ENCODE measurements at regions not wholly inside any gene's neighbourhood (a gene's known extent, or its start where the extent isn't known, plus 50 kb on each side); places are given as distances from the start of the nearest gene placed in this dataset.

GRCh38 chr7:115662676-115663075 is 367.9 kb downstream of the TFEC start:
- Histone ChIP-seq H3K36me3 (ENCODE audit: insufficient read depth, low read length) (no peaks in the 10 kb centered on the region), H3K9me2 (ENCODE audit: insufficient read depth, low read length) (no peaks in the 10 kb centered on the region), H4K20me1 (ENCODE audit: insufficient read depth) (no peaks in the 10 kb centered on the region), H3K79me2 (replicated peaks; ENCODE audit: insufficient read depth, low read length) (no peaks in the 10 kb centered on the region), H3K9ac (ENCODE audit: low read length) (no peak overlapping the region), H3K27me3 (ENCODE audit: insufficient read depth, low read depth, low read length) (no peaks in the 10 kb centered on the region), H3F3A (ENCODE audit: insufficient read depth, low read length, poor library complexity, severe bottlenecking) (no peaks in the 10 kb centered on the region), H3K4me2 (ENCODE audit: low read length) (no peak overlapping the region), H3K9me3 (ENCODE audit: low read length) (no peaks in the 10 kb centered on the region), H2AFZ (ENCODE audit: low read depth, low read length) (no peak overlapping the region), H3K27ac (ENCODE audit: low read length) (no peak overlapping the region), H3K4me3 (ENCODE audit: low read length) (no peak overlapping the region)
- no peak for TF ChIP-seq MXI1 (conservative IDR thresholded peaks at IDR 0.05; ENCODE audit: poor library complexity, severe bottlenecking)
- no peak for TF ChIP-seq RAD21 (conservative IDR thresholded peaks at IDR 0.05)
- TF ChIP-seq EZH2 (IDR thresholded peaks at IDR 0.05; ENCODE audit: borderline replicate concordance, insufficient read depth, low read length, poor library complexity, severe bottlenecking): no peak
- TF ChIP-seq EP300 (conservative IDR thresholded peaks at IDR 0.05; ENCODE audit: poor library complexity, severe bottlenecking): no peak
- TF ChIP-seq, protein P1, sequence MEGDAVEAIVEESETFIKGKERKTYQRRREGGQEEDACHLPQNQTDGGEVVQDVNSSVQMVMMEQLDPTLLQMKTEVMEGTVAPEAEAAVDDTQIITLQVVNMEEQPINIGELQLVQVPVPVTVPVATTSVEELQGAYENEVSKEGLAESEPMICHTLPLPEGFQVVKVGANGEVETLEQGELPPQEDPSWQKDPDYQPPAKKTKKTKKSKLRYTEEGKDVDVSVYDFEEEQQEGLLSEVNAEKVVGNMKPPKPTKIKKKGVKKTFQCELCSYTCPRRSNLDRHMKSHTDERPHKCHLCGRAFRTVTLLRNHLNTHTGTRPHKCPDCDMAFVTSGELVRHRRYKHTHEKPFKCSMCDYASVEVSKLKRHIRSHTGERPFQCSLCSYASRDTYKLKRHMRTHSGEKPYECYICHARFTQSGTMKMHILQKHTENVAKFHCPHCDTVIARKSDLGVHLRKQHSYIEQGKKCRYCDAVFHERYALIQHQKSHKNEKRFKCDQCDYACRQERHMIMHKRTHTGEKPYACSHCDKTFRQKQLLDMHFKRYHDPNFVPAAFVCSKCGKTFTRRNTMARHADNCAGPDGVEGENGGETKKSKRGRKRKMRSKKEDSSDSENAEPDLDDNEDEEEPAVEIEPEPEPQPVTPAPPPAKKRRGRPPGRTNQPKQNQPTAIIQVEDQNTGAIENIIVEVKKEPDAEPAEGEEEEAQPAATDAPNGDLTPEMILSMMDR (IDR thresholded peaks at IDR 0.05; ENCODE audit: poor library complexity, severe bottlenecking): no peak
- TF ChIP-seq SMC3 (conservative IDR thresholded peaks at IDR 0.05; ENCODE audit: poor library complexity): no peak
- no peak for TF ChIP-seq TAF1 (IDR thresholded peaks at IDR 0.05; ENCODE audit: low read depth)

GRCh38 chr7:115662120-115662519 is 368.4 kb downstream of the TFEC start:
- H3K9me2 ChIP-seq (ENCODE audit: insufficient read depth, low read length): no peaks in the 10 kb centered on the region
- no peaks in the 10 kb centered on the region for H3F3A ChIP-seq (ENCODE audit: insufficient read depth, low read length, poor library complexity, severe bottlenecking)
- no peaks in the 10 kb centered on the region for H4K20me1 ChIP-seq (ENCODE audit: insufficient read depth)
- no peak overlapping the region for H3K4me2 ChIP-seq (ENCODE audit: low read length)
- no peak overlapping the region for H3K9ac ChIP-seq (ENCODE audit: low read length)
- H3K4me3 ChIP-seq (ENCODE audit: low read length): no peak overlapping the region
- H3K27me3 ChIP-seq (ENCODE audit: insufficient read depth, low read depth, low read length): no peaks in the 10 kb centered on the region
- H3K9me3 ChIP-seq (ENCODE audit: low read length): no peaks in the 10 kb centered on the region
- no peaks in the 10 kb centered on the region for H3K79me2 ChIP-seq (replicated peaks; ENCODE audit: insufficient read depth, low read length)
- TF ChIP-seq EZH2 (IDR thresholded peaks at IDR 0.05; ENCODE audit: borderline replicate concordance, insufficient read depth, low read length, poor library complexity, severe bottlenecking): no peak
- TF ChIP-seq POLR2AphosphoS5 (IDR thresholded peaks at IDR 0.05): peak; percentile 85
- TF ChIP-seq, protein P1 (IDR thresholded peaks at IDR 0.05; ENCODE audit: poor library complexity, severe bottlenecking): no peak
- peak; percentile 90 for TF ChIP-seq EP300 (conservative IDR thresholded peaks at IDR 0.05; ENCODE audit: poor library complexity, severe bottlenecking)
- H2AFZ ChIP-seq (ENCODE audit: low read depth, low read length): no peak overlapping the region
- H3K27ac ChIP-seq (ENCODE audit: low read length): no peak overlapping the region
- H3K36me3 ChIP-seq (ENCODE audit: insufficient read depth, low read length): no peaks in the 10 kb centered on the region

- no peak overlapping the region for H3K9ac ChIP-seq (ENCODE audit: low read length)
- no peaks in the 10 kb centered on the region for H3F3A ChIP-seq (ENCODE audit: insufficient read depth, low read length, poor library complexity, severe bottlenecking)
- H3K27ac ChIP-seq (ENCODE audit: low read length): no peak overlapping the region
- no peak overlapping the region for H2AFZ ChIP-seq (ENCODE audit: low read depth, low read length)
- no peaks in the 10 kb centered on the region for H3K9me2 ChIP-seq (ENCODE audit: insufficient read depth, low read length)
- no peaks in the 10 kb centered on the region for H3K27me3 ChIP-seq (ENCODE audit: insufficient read depth, low read depth, low read length)
- no peaks in the 10 kb centered on the region for H4K20me1 ChIP-seq (ENCODE audit: insufficient read depth)
- H3K4me3 ChIP-seq (ENCODE audit: low read length): no peak overlapping the region
- H3K79me2 ChIP-seq (replicated peaks; ENCODE audit: insufficient read depth, low read length): no peaks in the 10 kb centered on the region
- H3K9me3 ChIP-seq (ENCODE audit: low read length): no peaks in the 10 kb centered on the region
- TF ChIP-seq EZH2 (IDR thresholded peaks at IDR 0.05; ENCODE audit: borderline replicate concordance, insufficient read depth, low read length, poor library complexity, severe bottlenecking) (no peak), TAF1 (IDR thresholded peaks at IDR 0.05; ENCODE audit: low read depth) (no peak), SMC3 (conservative IDR thresholded peaks at IDR 0.05; ENCODE audit: poor library complexity) (no peak), RAD21 (conservative IDR thresholded peaks at IDR 0.05) (no peak), POLR2AphosphoS5 (IDR thresholded peaks at IDR 0.05) (no peak), MXI1 (conservative IDR thresholded peaks at IDR 0.05; ENCODE audit: poor library complexity, severe bottlenecking) (no peak), EP300 (conservative IDR thresholded peaks at IDR 0.05; ENCODE audit: poor library complexity, severe bottlenecking) (no peak)
- TF ChIP-seq, protein P2, sequence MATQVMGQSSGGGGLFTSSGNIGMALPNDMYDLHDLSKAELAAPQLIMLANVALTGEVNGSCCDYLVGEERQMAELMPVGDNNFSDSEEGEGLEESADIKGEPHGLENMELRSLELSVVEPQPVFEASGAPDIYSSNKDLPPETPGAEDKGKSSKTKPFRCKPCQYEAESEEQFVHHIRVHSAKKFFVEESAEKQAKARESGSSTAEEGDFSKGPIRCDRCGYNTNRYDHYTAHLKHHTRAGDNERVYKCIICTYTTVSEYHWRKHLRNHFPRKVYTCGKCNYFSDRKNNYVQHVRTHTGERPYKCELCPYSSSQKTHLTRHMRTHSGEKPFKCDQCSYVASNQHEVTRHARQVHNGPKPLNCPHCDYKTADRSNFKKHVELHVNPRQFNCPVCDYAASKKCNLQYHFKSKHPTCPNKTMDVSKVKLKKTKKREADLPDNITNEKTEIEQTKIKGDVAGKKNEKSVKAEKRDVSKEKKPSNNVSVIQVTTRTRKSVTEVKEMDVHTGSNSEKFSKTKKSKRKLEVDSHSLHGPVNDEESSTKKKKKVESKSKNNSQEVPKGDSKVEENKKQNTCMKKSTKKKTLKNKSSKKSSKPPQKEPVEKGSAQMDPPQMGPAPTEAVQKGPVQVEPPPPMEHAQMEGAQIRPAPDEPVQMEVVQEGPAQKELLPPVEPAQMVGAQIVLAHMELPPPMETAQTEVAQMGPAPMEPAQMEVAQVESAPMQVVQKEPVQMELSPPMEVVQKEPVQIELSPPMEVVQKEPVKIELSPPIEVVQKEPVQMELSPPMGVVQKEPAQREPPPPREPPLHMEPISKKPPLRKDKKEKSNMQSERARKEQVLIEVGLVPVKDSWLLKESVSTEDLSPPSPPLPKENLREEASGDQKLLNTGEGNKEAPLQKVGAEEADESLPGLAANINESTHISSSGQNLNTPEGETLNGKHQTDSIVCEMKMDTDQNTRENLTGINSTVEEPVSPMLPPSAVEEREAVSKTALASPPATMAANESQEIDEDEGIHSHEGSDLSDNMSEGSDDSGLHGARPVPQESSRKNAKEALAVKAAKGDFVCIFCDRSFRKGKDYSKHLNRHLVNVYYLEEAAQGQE (IDR thresholded peaks at IDR 0.05; ENCODE audit: borderline replicate concordance): no peak
- TF ChIP-seq, protein P1 (IDR thresholded peaks at IDR 0.05; ENCODE audit: poor library complexity, severe bottlenecking): no peak
- no peak overlapping the region for H3K4me2 ChIP-seq (ENCODE audit: low read length)
- H3K36me3 ChIP-seq (ENCODE audit: insufficient read depth, low read length): no peaks in the 10 kb centered on the region
These were observed 372.3 kb downstream of the TFEC start for GRCh38 chr7:115658223-115658622.

All from neural cell (in vitro differentiated cells).